ENCODE measurements at regions not wholly inside any gene's neighbourhood (a gene's known extent, or its start where the extent isn't known, plus 50 kb on each side); places are given as distances from the start of the nearest gene placed in this dataset.

- Histone ChIP-seq H2AFZ (ENCODE audit: low read length) (no peak overlapping the region), H3K9ac (ENCODE audit: low read depth, low read length, poor library complexity, severe bottlenecking) (no peak overlapping the region), H3K9me2 (replicated peaks; ENCODE audit: low read depth, low read length) (no peaks in the 10 kb centered on the region), H3K4me2 (ENCODE audit: low read depth, low read length, poor library complexity, severe bottlenecking) (no peak overlapping the region), H3F3A (ENCODE audit: low read depth) (no peaks in the 10 kb centered on the region), H3K9me3 (ENCODE audit: insufficient read depth, low read depth, low read length) (no peaks in the 10 kb centered on the region), H3K4me3 (ENCODE audit: low read length, poor library complexity, severe bottlenecking) (no peak overlapping the region), H3K27me3 (ENCODE audit: insufficient read depth, low read length, poor library complexity, severe bottlenecking) (no peaks in the 10 kb centered on the region), H4K20me1 (ENCODE audit: insufficient read depth, low read length, poor library complexity, severe bottlenecking) (no peaks in the 10 kb centered on the region), H3K4me1 (ENCODE audit: insufficient read depth, low read length, poor library complexity, severe bottlenecking) (peaks cover 25% of the 10 kb centered on the region), H3K79me2 (ENCODE audit: insufficient read depth, low read length) (no peaks in the 10 kb centered on the region), H3K36me3 (ENCODE audit: insufficient read depth, low read length) (no peaks in the 10 kb centered on the region)
- TF ChIP-seq EZH2phosphoT487 (IDR thresholded peaks at IDR 0.05; ENCODE audit: borderline replicate concordance) = no peak
- no peak for TF ChIP-seq CTCF (conservative IDR thresholded peaks at IDR 0.05; ENCODE audit: low read length)
Observed at GRCh38 chr2:161101406-161101805, 58.8 kb upstream of the TANK start.

- no peaks in the 10 kb centered on the region for H3K9me3 ChIP-seq (ENCODE audit: insufficient read depth, low read depth, low read length)
- H3K4me1 ChIP-seq (ENCODE audit: insufficient read depth, low read length, poor library complexity, severe bottlenecking) = peaks cover 25% of the 10 kb centered on the region
- H3K4me2 ChIP-seq (ENCODE audit: low read depth, low read length, poor library complexity, severe bottlenecking) = no peak overlapping the region
- no peaks in the 10 kb centered on the region for H3F3A ChIP-seq (ENCODE audit: low read depth)
- H3K9me2 ChIP-seq (replicated peaks; ENCODE audit: low read depth, low read length) = no peaks in the 10 kb centered on the region
- no peak overlapping the region for H3K4me3 ChIP-seq (ENCODE audit: low read length, poor library complexity, severe bottlenecking)
- no peak for TF ChIP-seq CTCF (conservative IDR thresholded peaks at IDR 0.05; ENCODE audit: low read length)
- TF ChIP-seq EZH2phosphoT487 (IDR thresholded peaks at IDR 0.05; ENCODE audit: borderline replicate concordance) = no peak
- no peaks in the 10 kb centered on the region for H3K36me3 ChIP-seq (ENCODE audit: insufficient read depth, low read length)
- H2AFZ ChIP-seq (ENCODE audit: low read length) = no peak overlapping the region
- H3K79me2 ChIP-seq (ENCODE audit: insufficient read depth, low read length) = no peaks in the 10 kb centered on the region
- H3K9ac ChIP-seq (ENCODE audit: low read depth, low read length, poor library complexity, severe bottlenecking) = no peak overlapping the region
- H3K27me3 ChIP-seq (ENCODE audit: insufficient read depth, low read length, poor library complexity, severe bottlenecking) = no peaks in the 10 kb centered on the region
- H4K20me1 ChIP-seq (ENCODE audit: insufficient read depth, low read length, poor library complexity, severe bottlenecking) = no peaks in the 10 kb centered on the region
Observed at GRCh38 chr2:161102770-161103450, 57.3 kb upstream of the TANK start.

DNA sequence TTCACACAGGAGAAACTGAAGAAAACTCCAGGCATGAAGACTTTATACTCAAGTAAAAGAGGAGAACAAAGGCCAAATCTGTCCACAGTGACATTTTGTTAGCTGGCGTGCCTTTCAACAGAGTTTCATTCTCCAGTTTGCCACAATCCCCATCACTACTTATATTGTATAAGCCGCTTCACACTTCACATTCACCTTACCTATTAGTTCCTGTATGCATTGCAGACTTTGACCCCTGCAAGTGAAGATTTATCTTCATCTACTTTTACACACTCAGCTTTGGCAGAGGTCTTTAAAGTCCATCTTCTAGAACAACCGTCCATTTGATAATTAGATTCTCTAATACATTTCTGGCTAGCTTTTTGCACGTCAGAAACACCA lies 56.8 kb upstream of the TANK start:
- no peaks in the 10 kb centered on the region for H3F3A ChIP-seq (ENCODE audit: low read depth)
- no peak overlapping the region for H3K4me2 ChIP-seq (ENCODE audit: low read depth, low read length, poor library complexity, severe bottlenecking)
- no peak overlapping the region for H3K9ac ChIP-seq (ENCODE audit: low read depth, low read length, poor library complexity, severe bottlenecking)
- H3K4me1 ChIP-seq (ENCODE audit: insufficient read depth, low read length, poor library complexity, severe bottlenecking) = peaks cover 25% of the 10 kb centered on the region
- H3K4me3 ChIP-seq (ENCODE audit: low read length, poor library complexity, severe bottlenecking) = no peak overlapping the region
- no peaks in the 10 kb centered on the region for H3K9me3 ChIP-seq (ENCODE audit: insufficient read depth, low read depth, low read length)
- no peaks in the 10 kb centered on the region for H3K79me2 ChIP-seq (ENCODE audit: insufficient read depth, low read length)
- H3K36me3 ChIP-seq (ENCODE audit: insufficient read depth, low read length) = no peaks in the 10 kb centered on the region
- TF ChIP-seq EZH2phosphoT487 (IDR thresholded peaks at IDR 0.05; ENCODE audit: borderline replicate concordance) = no peak
- no peak for TF ChIP-seq CTCF (conservative IDR thresholded peaks at IDR 0.05; ENCODE audit: low read length)
- H2AFZ ChIP-seq (ENCODE audit: low read length) = no peak overlapping the region
- no peaks in the 10 kb centered on the region for H4K20me1 ChIP-seq (ENCODE audit: insufficient read depth, low read length, poor library complexity, severe bottlenecking)
- H3K27me3 ChIP-seq (ENCODE audit: insufficient read depth, low read length, poor library complexity, severe bottlenecking) = no peaks in the 10 kb centered on the region
- no peaks in the 10 kb centered on the region for H3K9me2 ChIP-seq (replicated peaks; ENCODE audit: low read depth, low read length)

Measured in Loucy (cell line).